ENCODE measurements at regions not wholly inside any gene's neighbourhood (a gene's known extent, or its start where the extent isn't known, plus 50 kb on each side); places are given as distances from the start of the nearest gene placed in this dataset.

GRCh38 chr5:101904736-101905135 is 391.3 kb downstream of the SLCO4C1 start:
- no peak for TF ChIP-seq CTCF (IDR thresholded peaks at IDR 0.05)
- no peak for TF ChIP-seq POLR2A (IDR thresholded peaks at IDR 0.05)

All from uterus (tissue), 2 donors.